ENCODE measurements at regions not wholly inside any gene's neighbourhood (a gene's known extent, or its start where the extent isn't known, plus 50 kb on each side); places are given as distances from the start of the nearest gene placed in this dataset.
A peak's percentile ranks its signal among the peaks of the same experiment; 100 is the strongest.

DNA sequence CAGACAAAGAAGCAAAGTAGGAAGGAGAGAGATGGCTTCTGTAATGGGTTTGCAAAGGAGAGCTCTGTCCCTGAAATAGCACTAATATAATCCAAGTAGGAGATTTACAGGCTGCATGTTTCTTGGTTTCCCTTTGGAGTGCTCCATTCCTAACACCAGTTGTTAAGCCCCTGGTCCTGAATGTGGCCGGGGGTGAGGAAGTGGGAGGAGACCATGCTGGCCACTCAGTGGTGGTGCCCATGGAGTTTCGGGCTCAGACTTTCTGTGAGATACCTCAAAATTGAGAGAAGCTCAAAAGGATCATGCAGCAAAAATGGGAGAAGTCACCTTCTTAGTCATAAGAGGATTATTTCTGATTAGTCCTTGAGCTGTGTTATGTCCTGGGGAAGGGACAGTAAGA is 88.5 kb downstream of the DAD1 start:
- Histone ChIP-seq H2AFZ (ENCODE audit: control insufficient read depth, low read length) (no peak overlapping the region), H3K27me3 (ENCODE audit: control insufficient read depth, extremely low read depth, insufficient read depth, low read length) (no peaks in the 10 kb centered on the region), H4K20me1 (ENCODE audit: control insufficient read depth, extremely low read depth, insufficient read depth, low read length) (no peaks in the 10 kb centered on the region), H3K9me1 (ENCODE audit: control insufficient read depth, extremely low read depth, insufficient read depth, low read length) (no peaks in the 10 kb centered on the region), H3K27ac (ENCODE audit: control insufficient read depth, insufficient read depth, low read length) (no peak overlapping the region), H3K4me2 (ENCODE audit: control insufficient read depth, extremely low read depth, insufficient read depth, low read depth, low read length) (no peak overlapping the region), H3K9ac (ENCODE audit: control insufficient read depth, extremely low read depth, insufficient read depth, low read length) (no peak overlapping the region), H3K4me3 (ENCODE audit: control insufficient read depth in 2 of 3, extremely low read depth in 1 of 3, insufficient read depth in 2 of 3, low read depth in 1 of 3, low read length in 3 of 3) (no peak overlapping the region), H3K36me3 (ENCODE audit: control insufficient read depth in 2 of 2, extremely low read depth in 1 of 2, insufficient read depth in 2 of 2, low read length in 2 of 2) (no peaks in the 10 kb centered on the region), H3K9me3 (ENCODE audit: control insufficient read depth, low read depth, low read length) (no peaks in the 10 kb centered on the region), H3K4me1 (ENCODE audit: control insufficient read depth, extremely low read depth, insufficient read depth, low read length) (peaks cover 26% of the 10 kb centered on the region), H3K79me2 (ENCODE audit: control insufficient read depth, insufficient read depth, low read length) (no peaks in the 10 kb centered on the region)
- dilution Hi-C loops (cut with MboI; ENCODE audit: extremely low pct_ligation_motif_present, low sequenced_read_pairs) = no loop called here
- FAIRE-seq = no peak
- no peak for DNase-seq (ENCODE audit: low read depth, low spot score)
- TF ChIP-seq, protein P1, sequence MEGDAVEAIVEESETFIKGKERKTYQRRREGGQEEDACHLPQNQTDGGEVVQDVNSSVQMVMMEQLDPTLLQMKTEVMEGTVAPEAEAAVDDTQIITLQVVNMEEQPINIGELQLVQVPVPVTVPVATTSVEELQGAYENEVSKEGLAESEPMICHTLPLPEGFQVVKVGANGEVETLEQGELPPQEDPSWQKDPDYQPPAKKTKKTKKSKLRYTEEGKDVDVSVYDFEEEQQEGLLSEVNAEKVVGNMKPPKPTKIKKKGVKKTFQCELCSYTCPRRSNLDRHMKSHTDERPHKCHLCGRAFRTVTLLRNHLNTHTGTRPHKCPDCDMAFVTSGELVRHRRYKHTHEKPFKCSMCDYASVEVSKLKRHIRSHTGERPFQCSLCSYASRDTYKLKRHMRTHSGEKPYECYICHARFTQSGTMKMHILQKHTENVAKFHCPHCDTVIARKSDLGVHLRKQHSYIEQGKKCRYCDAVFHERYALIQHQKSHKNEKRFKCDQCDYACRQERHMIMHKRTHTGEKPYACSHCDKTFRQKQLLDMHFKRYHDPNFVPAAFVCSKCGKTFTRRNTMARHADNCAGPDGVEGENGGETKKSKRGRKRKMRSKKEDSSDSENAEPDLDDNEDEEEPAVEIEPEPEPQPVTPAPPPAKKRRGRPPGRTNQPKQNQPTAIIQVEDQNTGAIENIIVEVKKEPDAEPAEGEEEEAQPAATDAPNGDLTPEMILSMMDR (optimal IDR thresholded peaks at IDR 0.05 in 1 of 3, IDR thresholded peaks at IDR 0.05 in 1 of 3, conservative IDR thresholded peaks at IDR 0.05 in 1 of 3; ENCODE audit: extremely low read depth in 1 of 3, insufficient read depth in 2 of 3, low read length in 3 of 3) = no peak
- TF ChIP-seq EZH2 (IDR thresholded peaks at IDR 0.05; ENCODE audit: low read length) = no peak

DNA sequence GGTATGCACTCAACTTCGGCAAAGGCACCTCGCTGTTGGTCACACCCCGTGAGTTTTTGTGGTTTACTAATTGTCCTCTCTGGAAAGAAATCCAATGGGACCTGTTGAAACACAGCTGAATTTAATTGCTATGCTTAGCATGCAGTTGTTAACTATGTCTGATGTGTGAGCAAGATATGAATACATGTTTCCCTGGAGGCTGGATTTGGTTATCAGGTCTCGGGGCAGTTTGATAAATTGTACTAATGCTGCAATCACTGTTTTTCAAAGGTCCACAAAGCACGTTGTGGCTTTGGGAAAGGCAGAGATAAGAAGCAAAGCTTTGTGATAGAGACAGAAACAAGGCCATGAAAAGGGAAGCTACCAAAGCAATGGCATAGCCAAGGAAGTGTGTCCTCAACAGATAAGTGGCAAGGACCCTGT is 91.3 kb downstream of the DAD1 start:
- Histone ChIP-seq H3K36me3 (ENCODE audit: control insufficient read depth in 2 of 2, extremely low read depth in 1 of 2, insufficient read depth in 2 of 2, low read length in 2 of 2) (no peaks in the 10 kb centered on the region), H3K4me1 (ENCODE audit: control insufficient read depth, extremely low read depth, insufficient read depth, low read length) (peaks cover 30% of the 10 kb centered on the region), H3K9me3 (ENCODE audit: control insufficient read depth, low read depth, low read length) (no peaks in the 10 kb centered on the region), H3K4me3 (ENCODE audit: control insufficient read depth in 2 of 3, extremely low read depth in 1 of 3, insufficient read depth in 2 of 3, low read depth in 1 of 3, low read length in 3 of 3) (peak overlapping the region in 1 of 3 experiments; percentile 14), H3K9me1 (ENCODE audit: control insufficient read depth, extremely low read depth, insufficient read depth, low read length) (no peaks in the 10 kb centered on the region), H3K9ac (ENCODE audit: control insufficient read depth, extremely low read depth, insufficient read depth, low read length) (no peak overlapping the region), H4K20me1 (ENCODE audit: control insufficient read depth, extremely low read depth, insufficient read depth, low read length) (no peaks in the 10 kb centered on the region), H3K4me2 (ENCODE audit: control insufficient read depth, extremely low read depth, insufficient read depth, low read depth, low read length) (peak overlapping the region; percentile 23), H3K79me2 (ENCODE audit: control insufficient read depth, insufficient read depth, low read length) (no peaks in the 10 kb centered on the region), H3K27me3 (ENCODE audit: control insufficient read depth, extremely low read depth, insufficient read depth, low read length) (no peaks in the 10 kb centered on the region), H3K27ac (ENCODE audit: control insufficient read depth, insufficient read depth, low read length) (no peak overlapping the region), H2AFZ (ENCODE audit: control insufficient read depth, low read length) (no peak overlapping the region)
- no peak for TF ChIP-seq EZH2 (IDR thresholded peaks at IDR 0.05; ENCODE audit: low read length)
- TF ChIP-seq, protein P1 (optimal IDR thresholded peaks at IDR 0.05 in 1 of 3, IDR thresholded peaks at IDR 0.05 in 1 of 3, conservative IDR thresholded peaks at IDR 0.05 in 1 of 3; ENCODE audit: extremely low read depth in 1 of 3, insufficient read depth in 2 of 3, low read length in 3 of 3) = no peak
- dilution Hi-C loops (cut with MboI; ENCODE audit: extremely low pct_ligation_motif_present, low sequenced_read_pairs) = no loop called here
- DNase-seq (ENCODE audit: low read depth, low spot score) (peak; percentile 5), FAIRE-seq (peak; percentile 95)
